Heart left ventricle (tissue), 16 donors: ENCODE measurements at regions not wholly inside any gene's neighbourhood (a gene's known extent, or its start where the extent isn't known, plus 50 kb on each side); places are given as distances from the start of the nearest gene placed in this dataset.
A peak's percentile ranks its signal among the peaks of the same experiment; 100 is the strongest.
"Not testable (repeated sequence)": the region's sequence is repeated elsewhere in the genome, so short reads cannot be mapped to it uniquely, and the experiment has no call there.

ENCODE experiments used
- ATAC-seq, 4 donors: fragments of 200-7000 bp; cut with Tn5 transposase; one replicate each; pipeline ENCODE4 v1.9.1; 2020 to 2022; ENCODE audit warnings: moderate library complexity in 4 of 4, mild to moderate bottlenecking in 3 of 4, moderate number of reproducible peaks in 1 of 4
- DNase-seq, 5 donors: peaks; one replicate each; pipeline ENCODE4 v3.0.0-alpha.2; 2020
- H3K27ac ChIP-seq, 12 donors: fragments of 200-600 bp; sonication (generic) in 4 of 12; one replicate each; pipeline versions ENCODE4 v1.5.0 to v1.8.0; 2016 to 2022; ENCODE audit warnings: mild to moderate bottlenecking in 2 of 12
- H3K27me3 ChIP-seq, 9 donors: fragments of 200-600 bp; sonication (generic) in 2 of 9; one replicate each; pipeline versions ENCODE4 v1.5.1 to v1.8.0; 2016 to 2022; ENCODE audit warnings: mild to moderate bottlenecking in 3 of 9
- H3K36me3 ChIP-seq, 9 donors: fragments of 200-600 bp; sonication (generic) in 2 of 9; one replicate each; pipeline versions ENCODE4 v1.5.0 to v1.8.0; 2018 to 2022; ENCODE audit warnings: mild to moderate bottlenecking in 2 of 9
- H3K4me1 ChIP-seq, 12 donors: fragments of 200-600 bp; sonication (generic) in 4 of 12; one replicate each; pipeline versions ENCODE4 v1.5.0 to v1.8.0; 2016 to 2022; ENCODE audit warnings: mild to moderate bottlenecking in 3 of 12
- H3K4me3 ChIP-seq, 12 donors: fragments of 200-600 bp; sonication (generic) in 4 of 12; one replicate each; pipeline versions ENCODE4 v1.5.0 to v1.8.0; 2017 to 2022; ENCODE audit warnings: mild to moderate bottlenecking in 9 of 12, moderate library complexity in 4 of 12
- H3K9me3 ChIP-seq, 12 donors: fragments of 200-600 bp; sonication (generic) in 4 of 12; one replicate each; pipeline versions ENCODE4 v1.5.0 to v1.8.0; 2016 to 2022; ENCODE audit warnings: mild to moderate bottlenecking in 1 of 12
- POLR2A ChIP-seq, 2 donors: fragments of 450-650 bp; IDR thresholded peaks; one replicate each; pipeline ENCODE4 v1.6.1; 2017; ENCODE audit warnings: antibody characterized with exemption in 2 of 2, mild to moderate bottlenecking in 2 of 2, moderate library complexity in 2 of 2
- WGBS, 4 donors: extraction: QIAGEN DNeasy Blood & Tissue Kit in 2 of 4; methylation state at CpG; one replicate each; pipeline versions ENCODE4 v1.1.5 to v1.1.7; 2013 to 2018; 5-methylcytosine and 5-hydroxymethylcytosine counted together
- intact Hi-C, 10 donors: fragments of 100-400 bp; cut with DNase I; formaldehyde crosslinking; loops; one replicate each; pipeline versions ENCODE4 v1.11.1 to v1.14.2; 2022
- TF ChIP-seq, protein P1 (sequence below), 12 donors: fragments of 200-600 bp; sonication (generic) in 4 of 12; IDR thresholded peaks; one replicate each; pipeline versions ENCODE4 v1.5.0 to v1.8.0; 2018 to 2022; ENCODE audit warnings: antibody characterized with exemption in 12 of 12, mild to moderate bottlenecking in 5 of 12
- donor health status: ischemic (EF 13 %, LVEDD 7.1; RV severe dilation, severe dysfunction).
- donor health status: healthy with polysubstance abuse.
- donor health status: DM: no; HTN: yes; CAD: no.
- donor health status: DM: no; HTN: no; CAD: no.
- donor health status: ischemic (EF 25% LVEDD 6.9; RV normal size, moderate dysfunction).
- donor health status: ischemic (EF 25% LVEDD 5.7; RV mildly dilated, moderate dysfunction).
- donor health status: healthy.
- donor health status: DM: yes; HTN: yes; CAD: no.
- donor health status: ischemic (EF 35%, LVEDD 5.7; RV mildly dilated, moderate dysfunction).
- donor health status: nonischemic (EF 11% LVEDD 7.7; RV severe dilation, severe dysfunction).
- donor health status: DM: yes; HTN: yes; CAD: no.
- donor health status: PGD.
- donor health status: ischemic (EF 29% LVEDD 5.4; RV normal size, mild dysfunction).
- donor health status: nonischemic (EF 23%, LVEDD 6.1; RV moderate dilation, normal function).

DNA sequence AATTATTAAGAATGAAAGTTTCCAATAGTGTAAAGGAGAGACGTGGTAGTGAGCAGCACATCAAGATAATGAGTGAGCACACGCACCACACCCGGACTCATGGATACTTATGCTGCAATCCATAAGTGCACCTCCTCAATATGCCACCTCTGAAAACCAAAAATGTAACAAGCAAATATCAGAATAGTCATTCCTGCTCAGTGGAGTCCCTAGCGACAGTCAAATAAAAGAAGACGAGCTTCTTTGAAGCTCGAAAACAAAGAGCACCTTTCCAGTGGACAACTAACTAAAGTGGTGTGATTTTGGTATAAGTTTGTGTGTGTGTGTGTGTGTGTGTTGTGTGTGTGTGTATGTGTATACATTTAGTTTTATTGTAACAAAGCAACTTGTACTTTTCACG is 241.3 kb downstream of the DEPDC1B start:
- DNase-seq (no peak), ATAC-seq (no peak)
- TF ChIP-seq POLR2A (IDR thresholded peaks at IDR 0.05), result no peak
- TF ChIP-seq, protein P1, sequence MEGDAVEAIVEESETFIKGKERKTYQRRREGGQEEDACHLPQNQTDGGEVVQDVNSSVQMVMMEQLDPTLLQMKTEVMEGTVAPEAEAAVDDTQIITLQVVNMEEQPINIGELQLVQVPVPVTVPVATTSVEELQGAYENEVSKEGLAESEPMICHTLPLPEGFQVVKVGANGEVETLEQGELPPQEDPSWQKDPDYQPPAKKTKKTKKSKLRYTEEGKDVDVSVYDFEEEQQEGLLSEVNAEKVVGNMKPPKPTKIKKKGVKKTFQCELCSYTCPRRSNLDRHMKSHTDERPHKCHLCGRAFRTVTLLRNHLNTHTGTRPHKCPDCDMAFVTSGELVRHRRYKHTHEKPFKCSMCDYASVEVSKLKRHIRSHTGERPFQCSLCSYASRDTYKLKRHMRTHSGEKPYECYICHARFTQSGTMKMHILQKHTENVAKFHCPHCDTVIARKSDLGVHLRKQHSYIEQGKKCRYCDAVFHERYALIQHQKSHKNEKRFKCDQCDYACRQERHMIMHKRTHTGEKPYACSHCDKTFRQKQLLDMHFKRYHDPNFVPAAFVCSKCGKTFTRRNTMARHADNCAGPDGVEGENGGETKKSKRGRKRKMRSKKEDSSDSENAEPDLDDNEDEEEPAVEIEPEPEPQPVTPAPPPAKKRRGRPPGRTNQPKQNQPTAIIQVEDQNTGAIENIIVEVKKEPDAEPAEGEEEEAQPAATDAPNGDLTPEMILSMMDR (IDR thresholded peaks at IDR 0.05), result no peak
- H3K4me1 ChIP-seq, result peaks cover 0 to 7% (median 0%) of the 10 kb centered on the region in 12 donors
- intact Hi-C loops, result no loop called here
- H3K9me3 ChIP-seq, result no peaks in the 10 kb centered on the region
- H3K36me3 ChIP-seq, result no peaks in the 10 kb centered on the region
- no peaks in the 10 kb centered on the region for H3K27me3 ChIP-seq
- H3K4me3 ChIP-seq, result no peak overlapping the region
- 79 to 86% (median 86%) methylated on average over 7 of the region's 7 CpGs for WGBS, 4 donors
- H3K27ac ChIP-seq, result no peak overlapping the region

DNA sequence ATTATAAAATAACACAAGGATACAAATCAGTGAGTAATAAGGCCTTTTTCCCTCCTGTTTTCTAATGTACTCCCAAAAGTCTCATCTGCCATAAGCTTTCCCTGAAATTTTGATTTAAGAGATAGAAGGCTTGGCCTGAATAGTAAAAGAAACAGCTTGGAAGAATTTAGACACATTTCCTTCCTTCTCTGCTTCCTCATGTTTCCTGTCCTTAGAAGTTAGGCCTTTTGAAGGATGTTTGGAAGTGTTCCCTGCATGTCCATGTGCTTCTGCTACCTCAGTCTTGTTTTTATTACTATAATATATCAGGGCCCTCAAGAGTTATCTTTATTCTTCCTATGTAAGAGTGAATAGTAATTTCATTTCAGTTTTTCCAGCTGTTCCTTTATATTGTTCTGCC is 242.7 kb downstream of the DEPDC1B start:
- Histone ChIP-seq H3K36me3 (no peaks in the 10 kb centered on the region), H3K4me1 (peaks cover 0 to 7% (median 0%) of the 10 kb centered on the region in 12 donors), H3K27me3 (no peaks in the 10 kb centered on the region), H3K4me3 (no peak overlapping the region), H3K9me3 (no peaks in the 10 kb centered on the region), H3K27ac (peak overlapping the region in 1 of 12 donors; percentile 30)
- no peak for DNase-seq
- intact Hi-C loops, result no loop called here
- no peak for TF ChIP-seq POLR2A (IDR thresholded peaks at IDR 0.05)
- TF ChIP-seq, protein P1 (IDR thresholded peaks at IDR 0.05), result no peak
- peak in 1 of 4 donors; percentile 54 for ATAC-seq

- ATAC-seq (no peak), DNase-seq (no peak)
- intact Hi-C loops, result no loop called here
- Histone ChIP-seq H3K27me3 (no peaks in the 10 kb centered on the region), H3K36me3 (no peaks in the 10 kb centered on the region), H3K9me3 (no peaks in the 10 kb centered on the region), H3K4me3 (no peak overlapping the region), H3K4me1 (peaks cover 0 to 7% (median 0%) of the 10 kb centered on the region in 12 donors), H3K27ac (no peak overlapping the region)
- TF ChIP-seq, protein P1 (IDR thresholded peaks at IDR 0.05), result no peak
- no peak for TF ChIP-seq POLR2A (IDR thresholded peaks at IDR 0.05)
- 82 to 90% (median 87%) methylated on average over 2 of the region's 2 CpGs for WGBS, 4 donors
These were observed 244.4 kb downstream of the DEPDC1B start for GRCh38 chr5:60455589-60455988.

- DNase-seq, intact Hi-C loops, H3K27me3 ChIP-seq, H3K4me3 ChIP-seq, H3K4me1 ChIP-seq, H3K9me3 ChIP-seq, ATAC-seq, H3K27ac ChIP-seq, H3K36me3 ChIP-seq: not testable (repeated sequence)
- WGBS, 4 donors, result 93 to 96% (median 96%) methylated on average over 4 of the region's 4 CpGs
These were observed 245.7 kb downstream of the DEPDC1B start for GRCh38 chr5:60454277-60454676.

DNA sequence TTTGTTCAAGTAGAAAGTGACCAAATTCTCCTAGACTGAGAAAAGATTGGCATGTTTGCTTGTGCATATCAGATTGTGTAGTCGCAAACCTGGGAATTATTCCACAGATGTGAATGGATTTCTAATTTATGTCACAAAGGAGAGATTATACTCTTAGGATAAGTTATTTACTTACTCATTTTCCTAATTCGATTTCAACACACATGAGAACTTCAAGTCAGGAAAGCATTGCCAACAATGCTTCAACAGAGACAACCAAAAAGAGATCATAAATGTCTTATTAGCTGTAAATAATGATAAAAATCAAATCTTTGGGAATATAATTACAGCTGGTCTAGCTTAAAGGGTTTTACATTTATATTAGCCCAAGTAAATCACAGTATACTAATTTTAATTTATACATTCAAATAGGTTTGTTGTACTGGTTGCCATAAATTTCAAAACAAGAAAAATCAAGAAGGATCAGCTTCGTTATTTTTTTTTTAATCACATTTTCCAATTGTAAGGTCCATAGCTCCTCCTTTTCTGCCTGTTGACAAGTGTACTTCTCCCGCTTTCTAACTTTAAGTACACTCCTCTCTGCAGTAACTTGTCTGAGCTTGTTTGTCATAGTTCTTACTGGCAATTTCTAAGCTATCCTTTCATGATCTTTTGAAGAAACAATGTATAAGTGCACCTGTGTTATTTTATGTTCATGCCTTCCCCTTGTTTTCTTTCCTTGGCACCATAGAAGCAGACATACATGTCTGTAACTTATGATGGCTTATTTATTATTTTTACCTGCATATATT is 246.6 kb downstream of the DEPDC1B start:
- intact Hi-C loops, result no loop called here
- Histone ChIP-seq H3K9me3 (no peaks in the 10 kb centered on the region), H3K27ac (no peak overlapping the region), H3K4me3 (no peak overlapping the region), H3K36me3 (no peaks in the 10 kb centered on the region), H3K27me3 (no peaks in the 10 kb centered on the region), H3K4me1 (peaks cover 0 to 7% (median 0%) of the 10 kb centered on the region in 12 donors)
- 84 to 88% (median 86%) methylated on average over 4 of the region's 4 CpGs for WGBS, 4 donors
- DNase-seq, result no peak
- TF ChIP-seq POLR2A (IDR thresholded peaks at IDR 0.05), result no peak
- TF ChIP-seq, protein P1 (IDR thresholded peaks at IDR 0.05), result no peak
- ATAC-seq, result no peak
